ENCODE measurements at regions not wholly inside any gene's neighbourhood (a gene's known extent, or its start where the extent isn't known, plus 50 kb on each side); places are given as distances from the start of the nearest gene placed in this dataset.

- H3K27ac Mint-ChIP-seq = no peak overlapping the region
- ChIA-PET CTCF (no interaction called here), POLR2A (no interaction called here)
- Histone ChIP-seq H3K27ac (ENCODE audit: low read length in 2 of 2) (no peak overlapping the region), H3K4me1 (ENCODE audit: control insufficient read depth in 2 of 2, insufficient read depth in 2 of 2, low read length in 2 of 2) (peaks cover 0 to 10% of the 10 kb centered on the region in 2 donors), H4K20me1 (ENCODE audit: control insufficient read depth, insufficient read depth, low read length, poor library complexity, severe bottlenecking) (no peaks in the 10 kb centered on the region), H3K4me2 (replicated peaks; ENCODE audit: low read depth, low read length, poor library complexity, severe bottlenecking) (no peak overlapping the region), H2AFZ (ENCODE audit: insufficient read depth, low read depth, low read length, poor library complexity, severe bottlenecking) (no peak overlapping the region), H3K9me3 (ENCODE audit: control extremely low read depth in 1 of 3, control insufficient read depth in 2 of 3, insufficient read depth in 1 of 3, low read length in 2 of 3) (peaks cover 0 to 6% (median 0%) of the 10 kb centered on the region in 3 donors), H3K36me3 (replicated peaks in 1 of 2; ENCODE audit: control extremely low read depth in 1 of 2, control insufficient read depth in 1 of 2, extremely low read depth in 1 of 2, insufficient read depth in 2 of 2, low read length in 1 of 2) (no peaks in the 10 kb centered on the region), H3K27me3 (replicated peaks in 1 of 4; ENCODE audit: control extremely low read depth in 1 of 4, control insufficient read depth in 3 of 4, insufficient read depth in 4 of 4, low read length in 3 of 4) (no peaks in the 10 kb centered on the region), H3K4me3 (ENCODE audit: control extremely low read depth in 1 of 5, extremely low read depth in 1 of 5, insufficient read depth in 1 of 5, low read depth in 2 of 5, low read length in 4 of 5) (no peak overlapping the region), H3K9ac (ENCODE audit: low read length) (no peak overlapping the region), H3K79me2 (ENCODE audit: control insufficient read depth, insufficient read depth, low read length) (no peaks in the 10 kb centered on the region)
- peaks cover 7% of the 10 kb centered on the region for H3K27me3 Mint-ChIP-seq
- ATAC-seq (ENCODE audit: low read depth) (no peak), DNase-seq (no peak)
- intact Hi-C loops (cut with micrococcal nuclease) = no loop called here
- H3K4me1 Mint-ChIP-seq = peaks cover 10% of the 10 kb centered on the region
- H3K4me3 Mint-ChIP-seq = no peak overlapping the region
- 93% methylated on average over 7 of the region's 21 CpGs for WGBS (ENCODE audit: insufficient coverage)
- H3K9me3 Mint-ChIP-seq (ENCODE audit: insufficient read depth) = no peaks in the 10 kb centered on the region
- TF ChIP-seq CTCF (IDR thresholded peaks at IDR 0.05) = no peak
- TF ChIP-seq EZH2 (IDR thresholded peaks at IDR 0.05; ENCODE audit: borderline replicate concordance, insufficient read depth, low read depth, low read length, poor library complexity, severe bottlenecking) = no peak
Measured at GRCh38 chr1:22260860-22261432, 118.0 kb upstream of the WNT4 start.

GRCh38 chr1:22261580-22261979, 118.7 kb upstream of the WNT4 start:
- no peaks in the 10 kb centered on the region for H3K27me3 ChIP-seq (replicated peaks in 1 of 4; ENCODE audit: control extremely low read depth in 1 of 4, control insufficient read depth in 3 of 4, insufficient read depth in 4 of 4, low read length in 3 of 4)
- DNase-seq = no peak
- H3K9me3 ChIP-seq (ENCODE audit: control extremely low read depth in 1 of 3, control insufficient read depth in 2 of 3, insufficient read depth in 1 of 3, low read length in 2 of 3) = peaks cover 0 to 6% (median 0%) of the 10 kb centered on the region in 3 donors
- Mint-ChIP-seq H3K27me3 (peaks cover 7% of the 10 kb centered on the region), H3K4me1 (peaks cover 10% of the 10 kb centered on the region), H3K4me3 (no peak overlapping the region), H3K9me3 (ENCODE audit: insufficient read depth) (no peaks in the 10 kb centered on the region), H3K27ac (no peak overlapping the region)
- TF ChIP-seq EZH2 (IDR thresholded peaks at IDR 0.05; ENCODE audit: borderline replicate concordance, insufficient read depth, low read depth, low read length, poor library complexity, severe bottlenecking) = no peak
- TF ChIP-seq CTCF (IDR thresholded peaks at IDR 0.05) = no peak
- H3K36me3 ChIP-seq (replicated peaks in 1 of 2; ENCODE audit: control extremely low read depth in 1 of 2, control insufficient read depth in 1 of 2, extremely low read depth in 1 of 2, insufficient read depth in 2 of 2, low read length in 1 of 2) = no peaks in the 10 kb centered on the region
- ATAC-seq (ENCODE audit: low read depth) = no peak
- H4K20me1 ChIP-seq (ENCODE audit: control insufficient read depth, insufficient read depth, low read length, poor library complexity, severe bottlenecking) = no peaks in the 10 kb centered on the region
- H3K27ac ChIP-seq (ENCODE audit: low read length in 2 of 2) = no peak overlapping the region
- H3K4me1 ChIP-seq (ENCODE audit: control insufficient read depth in 2 of 2, insufficient read depth in 2 of 2, low read length in 2 of 2) = peaks cover 0 to 10% of the 10 kb centered on the region in 2 donors
- ChIA-PET POLR2A (no interaction called here), CTCF (no interaction called here)
- H2AFZ ChIP-seq (ENCODE audit: insufficient read depth, low read depth, low read length, poor library complexity, severe bottlenecking) = no peak overlapping the region
- intact Hi-C loops (cut with micrococcal nuclease) = no loop called here
- H3K9ac ChIP-seq (ENCODE audit: low read length) = no peak overlapping the region
- H3K79me2 ChIP-seq (ENCODE audit: control insufficient read depth, insufficient read depth, low read length) = no peaks in the 10 kb centered on the region
- 87% methylated on average over 5 of the region's 7 CpGs for WGBS (ENCODE audit: insufficient coverage)
- H3K4me3 ChIP-seq (ENCODE audit: control extremely low read depth in 1 of 5, extremely low read depth in 1 of 5, insufficient read depth in 1 of 5, low read depth in 2 of 5, low read length in 4 of 5) = no peak overlapping the region
- no peak overlapping the region for H3K4me2 ChIP-seq (replicated peaks; ENCODE audit: low read depth, low read length, poor library complexity, severe bottlenecking)
